ENCODE measurements at regions not wholly inside any gene's neighbourhood (a gene's known extent, or its start where the extent isn't known, plus 50 kb on each side); places are given as distances from the start of the nearest gene placed in this dataset.
"Not testable (repeated sequence)": the region's sequence is repeated elsewhere in the genome, so short reads cannot be mapped to it uniquely, and the experiment has no call there.

DNA sequence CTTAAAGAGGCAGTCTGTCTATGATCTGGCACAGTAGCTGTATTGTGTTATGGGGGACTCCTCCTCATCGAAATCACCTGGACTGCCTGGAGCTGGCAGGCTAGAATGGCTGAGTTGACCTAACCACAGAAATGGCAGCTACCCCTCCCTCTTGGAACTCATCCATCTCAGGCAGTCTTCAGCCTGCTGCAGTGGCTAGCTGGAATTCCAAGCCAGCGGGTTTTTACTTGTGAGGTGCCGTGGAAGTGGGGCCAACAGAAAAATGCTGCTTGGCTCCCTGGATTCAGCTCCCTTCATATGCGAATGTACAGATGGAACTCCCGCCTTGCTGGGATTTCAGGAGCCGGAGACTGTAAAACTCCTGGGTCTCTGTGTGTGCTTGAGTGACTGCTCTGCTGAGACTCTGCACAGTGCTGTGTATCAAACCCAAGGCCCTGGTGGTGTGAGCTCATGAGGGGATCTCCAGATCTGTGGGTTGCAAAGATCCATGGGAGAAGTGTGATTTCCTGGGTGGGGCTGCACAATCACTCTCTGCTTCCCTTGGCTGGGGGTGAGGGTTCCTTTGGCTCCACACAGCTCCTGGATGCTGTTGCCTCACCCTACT, 316.9 kb downstream of the CTH start:
- no peaks in the 10 kb centered on the region for H3K27me3 ChIP-seq (ENCODE audit: control insufficient read depth, insufficient read depth, low read length)
- no peak overlapping the region for H3K27ac ChIP-seq (ENCODE audit: low read depth in 2 of 2, low read length in 2 of 2)
- TF ChIP-seq, protein P1, sequence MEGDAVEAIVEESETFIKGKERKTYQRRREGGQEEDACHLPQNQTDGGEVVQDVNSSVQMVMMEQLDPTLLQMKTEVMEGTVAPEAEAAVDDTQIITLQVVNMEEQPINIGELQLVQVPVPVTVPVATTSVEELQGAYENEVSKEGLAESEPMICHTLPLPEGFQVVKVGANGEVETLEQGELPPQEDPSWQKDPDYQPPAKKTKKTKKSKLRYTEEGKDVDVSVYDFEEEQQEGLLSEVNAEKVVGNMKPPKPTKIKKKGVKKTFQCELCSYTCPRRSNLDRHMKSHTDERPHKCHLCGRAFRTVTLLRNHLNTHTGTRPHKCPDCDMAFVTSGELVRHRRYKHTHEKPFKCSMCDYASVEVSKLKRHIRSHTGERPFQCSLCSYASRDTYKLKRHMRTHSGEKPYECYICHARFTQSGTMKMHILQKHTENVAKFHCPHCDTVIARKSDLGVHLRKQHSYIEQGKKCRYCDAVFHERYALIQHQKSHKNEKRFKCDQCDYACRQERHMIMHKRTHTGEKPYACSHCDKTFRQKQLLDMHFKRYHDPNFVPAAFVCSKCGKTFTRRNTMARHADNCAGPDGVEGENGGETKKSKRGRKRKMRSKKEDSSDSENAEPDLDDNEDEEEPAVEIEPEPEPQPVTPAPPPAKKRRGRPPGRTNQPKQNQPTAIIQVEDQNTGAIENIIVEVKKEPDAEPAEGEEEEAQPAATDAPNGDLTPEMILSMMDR (IDR thresholded peaks at IDR 0.05; ENCODE audit: borderline replicate concordance, extremely low read depth, insufficient read depth), result no peak
- no peaks in the 10 kb centered on the region for H3K36me3 ChIP-seq (ENCODE audit: control insufficient read depth in 2 of 3, insufficient read depth in 3 of 3, low read length in 3 of 3)
- H3K9ac ChIP-seq (ENCODE audit: low read length in 3 of 3), result no peak overlapping the region
- FAIRE-seq (no peak), DNase-seq (no peak)
- H3K4me1 ChIP-seq (ENCODE audit: control insufficient read depth in 2 of 3, insufficient read depth in 2 of 3, low read depth in 1 of 3, low read length in 3 of 3), result no peaks in the 10 kb centered on the region
- intact Hi-C loops (cut with DNase I), result no loop called here
- H3K9me3 ChIP-seq (ENCODE audit: control insufficient read depth in 2 of 3, insufficient read depth in 1 of 3, low read length in 3 of 3), result peaks cover 0 to 5% (median 0%) of the 10 kb centered on the region in 3 donors
- no peak overlapping the region for H3K4me3 ChIP-seq (ENCODE audit: low read length in 3 of 3)

DNA sequence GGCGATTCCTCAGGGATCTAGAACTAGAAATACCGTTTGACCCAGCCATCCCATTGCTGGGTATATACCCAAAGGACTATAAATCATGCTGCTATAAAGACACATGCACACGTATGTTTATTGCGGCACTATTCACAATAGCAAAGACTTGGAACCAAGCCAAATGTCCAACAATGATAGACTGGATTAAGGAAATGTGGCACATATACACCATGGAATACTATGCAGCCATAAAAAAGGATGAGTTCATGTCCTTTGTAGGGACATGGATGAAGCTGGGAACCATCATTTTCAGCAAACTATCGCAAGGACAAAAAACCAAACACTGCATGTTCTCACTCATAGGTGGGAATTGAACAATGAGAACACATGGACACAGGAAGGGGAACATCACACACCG, 311.1 kb downstream of the PTGER3 start:
- H3K27ac ChIP-seq (ENCODE audit: low read depth in 2 of 2, low read length in 2 of 2); DNase-seq; H3K9me3 ChIP-seq (ENCODE audit: control insufficient read depth in 2 of 3, insufficient read depth in 1 of 3, low read length in 3 of 3); H3K36me3 ChIP-seq (ENCODE audit: control insufficient read depth in 2 of 3, insufficient read depth in 3 of 3, low read length in 3 of 3); H3K27me3 ChIP-seq (ENCODE audit: control insufficient read depth, insufficient read depth, low read length); FAIRE-seq; H3K4me1 ChIP-seq (ENCODE audit: control insufficient read depth in 2 of 3, insufficient read depth in 2 of 3, low read depth in 1 of 3, low read length in 3 of 3); intact Hi-C loops (cut with DNase I); H3K9ac ChIP-seq (ENCODE audit: low read length in 3 of 3); H3K4me3 ChIP-seq (ENCODE audit: low read length in 3 of 3): not testable (repeated sequence)

GRCh38 chr1:70737125-70737524, 310.5 kb downstream of the PTGER3 start:
- Histone ChIP-seq H3K9ac (ENCODE audit: low read length in 3 of 3) (no peak overlapping the region), H3K4me3 (ENCODE audit: low read length in 3 of 3) (no peak overlapping the region), H3K4me1 (ENCODE audit: control insufficient read depth in 2 of 3, insufficient read depth in 2 of 3, low read depth in 1 of 3, low read length in 3 of 3) (no peaks in the 10 kb centered on the region), H3K27ac (ENCODE audit: low read depth in 2 of 2, low read length in 2 of 2) (no peak overlapping the region), H3K9me3 (ENCODE audit: control insufficient read depth in 2 of 3, insufficient read depth in 1 of 3, low read length in 3 of 3) (peaks cover 0 to 7% (median 0%) of the 10 kb centered on the region in 3 donors), H3K27me3 (ENCODE audit: control insufficient read depth, insufficient read depth, low read length) (no peaks in the 10 kb centered on the region), H3K36me3 (ENCODE audit: control insufficient read depth in 2 of 3, insufficient read depth in 3 of 3, low read length in 3 of 3) (no peaks in the 10 kb centered on the region)
- FAIRE-seq (no peak), DNase-seq (no peak)
- intact Hi-C loops (cut with DNase I), result no loop called here
- TF ChIP-seq, protein P1 (IDR thresholded peaks at IDR 0.05; ENCODE audit: borderline replicate concordance, extremely low read depth, insufficient read depth), result no peak

GRCh38 chr1:70738624-70739023, 309.0 kb downstream of the PTGER3 start:
- Histone ChIP-seq H3K4me1 (ENCODE audit: control insufficient read depth in 2 of 3, insufficient read depth in 2 of 3, low read depth in 1 of 3, low read length in 3 of 3) (no peaks in the 10 kb centered on the region), H3K27ac (ENCODE audit: low read depth in 2 of 2, low read length in 2 of 2) (no peak overlapping the region), H3K4me3 (ENCODE audit: low read length in 3 of 3) (no peak overlapping the region), H3K9me3 (ENCODE audit: control insufficient read depth in 2 of 3, insufficient read depth in 1 of 3, low read length in 3 of 3) (peaks cover 0 to 7% (median 0%) of the 10 kb centered on the region in 3 donors), H3K36me3 (ENCODE audit: control insufficient read depth in 2 of 3, insufficient read depth in 3 of 3, low read length in 3 of 3) (no peaks in the 10 kb centered on the region), H3K27me3 (ENCODE audit: control insufficient read depth, insufficient read depth, low read length) (no peaks in the 10 kb centered on the region), H3K9ac (ENCODE audit: low read length in 3 of 3) (no peak overlapping the region)
- FAIRE-seq, result no peak
- DNase-seq, result no peak
- TF ChIP-seq, protein P1 (IDR thresholded peaks at IDR 0.05; ENCODE audit: borderline replicate concordance, extremely low read depth, insufficient read depth), result no peak
- intact Hi-C loops (cut with DNase I), result no loop called here

All from kidney (tissue), 13 donors.